ENCODE measurements at regions not wholly inside any gene's neighbourhood (a gene's known extent, or its start where the extent isn't known, plus 50 kb on each side); places are given as distances from the start of the nearest gene placed in this dataset.
A peak's percentile ranks its signal among the peaks of the same experiment; 100 is the strongest.
"Not testable (repeated sequence)": the region's sequence is repeated elsewhere in the genome, so short reads cannot be mapped to it uniquely, and the experiment has no call there.

- H3K36me3 Mint-ChIP-seq; H3K4me3 Mint-ChIP-seq; H3K27ac Mint-ChIP-seq; H3K4me1 Mint-ChIP-seq; ATAC-seq (ENCODE audit: low read depth in 2 of 2); H3K9me3 Mint-ChIP-seq; DNase-seq: not testable (repeated sequence)
- H3K27me3 Mint-ChIP-seq = peaks cover 8 to 26% (median 9%) of the 10 kb centered on the region in 3 donors
Measured at GRCh38 chr4:114447963-114448516, 150.6 kb upstream of the UGT8 start.

GRCh38 chr4:114458728-114459127 lies 139.9 kb upstream of the UGT8 start:
- no peak overlapping the region for H3K27ac Mint-ChIP-seq
- no peak overlapping the region for H3K4me3 Mint-ChIP-seq
- no peaks in the 10 kb centered on the region for H3K9me3 Mint-ChIP-seq
- DNase-seq (no peak), ATAC-seq (ENCODE audit: low read depth in 2 of 2) (no peak)
- H3K4me1 Mint-ChIP-seq = no peaks in the 10 kb centered on the region
- H3K27me3 Mint-ChIP-seq = peaks cover 1 to 14% (median 14%) of the 10 kb centered on the region in 3 donors
- H3K36me3 Mint-ChIP-seq = no peaks in the 10 kb centered on the region

GRCh38 chr4:114464726-114465272 lies 133.8 kb upstream of the UGT8 start:
- Mint-ChIP-seq H3K4me3 (no peak overlapping the region), H3K36me3 (no peaks in the 10 kb centered on the region), H3K9me3 (no peaks in the 10 kb centered on the region), H3K27me3 (peaks cover 18 to 24% (median 21%) of the 10 kb centered on the region in 3 donors), H3K27ac (peak overlapping the region in 1 of 6 donors; percentile 21), H3K4me1 (no peaks in the 10 kb centered on the region)
- no peak for DNase-seq
- ATAC-seq (ENCODE audit: low read depth in 2 of 2) = no peak

GRCh38 chr4:114465766-114466165 lies 132.8 kb upstream of the UGT8 start:
- no peak for ATAC-seq (ENCODE audit: low read depth in 2 of 2)
- Mint-ChIP-seq H3K36me3 (no peaks in the 10 kb centered on the region), H3K27ac (no peak overlapping the region), H3K27me3 (peaks cover 14 to 20% (median 18%) of the 10 kb centered on the region in 3 donors), H3K4me1 (no peaks in the 10 kb centered on the region), H3K4me3 (no peak overlapping the region), H3K9me3 (no peaks in the 10 kb centered on the region)
- DNase-seq = no peak

GRCh38 chr4:114466299-114466698 lies 132.3 kb upstream of the UGT8 start:
- ATAC-seq (ENCODE audit: low read depth in 2 of 2) = no peak
- peaks cover 14 to 25% (median 18%) of the 10 kb centered on the region in 3 donors for H3K27me3 Mint-ChIP-seq
- no peak overlapping the region for H3K4me3 Mint-ChIP-seq

GRCh38 chr4:114472269-114473032 lies 126.2 kb upstream of the UGT8 start:
- ATAC-seq (ENCODE audit: low read depth in 2 of 2) = no peak

More at GRCh38 chr4:114466299-114466698, 132.3 kb upstream of the UGT8 start:
- no peaks in the 10 kb centered on the region for H3K4me1 Mint-ChIP-seq
- no peaks in the 10 kb centered on the region for H3K36me3 Mint-ChIP-seq
- DNase-seq = no peak
- no peaks in the 10 kb centered on the region for H3K9me3 Mint-ChIP-seq
- no peak overlapping the region for H3K27ac Mint-ChIP-seq

DNA sequence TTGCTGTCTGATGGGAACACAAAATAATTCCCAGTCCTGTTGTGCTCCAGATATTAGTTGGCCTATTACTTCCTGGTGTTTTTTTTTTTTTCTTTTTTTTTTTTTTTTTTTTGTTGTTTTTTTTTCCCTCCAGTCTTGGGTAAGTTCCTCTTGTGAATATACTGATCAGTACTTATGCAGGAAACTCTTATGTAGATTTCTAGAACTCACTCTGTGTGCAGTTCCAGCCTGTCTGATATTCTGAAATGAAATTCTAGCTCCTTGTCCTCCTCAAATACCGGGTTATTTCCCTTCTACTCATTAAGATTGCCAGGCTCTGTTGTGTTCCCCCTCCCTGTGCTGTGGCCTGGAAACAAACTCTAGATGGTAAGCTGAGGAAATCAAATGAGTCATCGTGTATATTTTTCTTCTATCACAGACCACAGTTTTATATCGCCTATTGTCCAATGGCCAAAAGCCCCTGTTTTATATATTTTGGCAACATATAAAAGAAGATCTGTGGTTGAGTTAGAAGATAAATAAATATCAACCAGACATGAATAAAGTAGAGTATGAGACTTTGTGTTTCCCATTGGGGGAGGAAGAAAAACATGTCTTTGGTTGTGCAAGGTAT lies 124.3 kb upstream of the UGT8 start:
- no peak overlapping the region for H3K27ac Mint-ChIP-seq
- DNase-seq = no peak
- no peak overlapping the region for H3K4me3 Mint-ChIP-seq
- peaks cover 7 to 18% (median 9%) of the 10 kb centered on the region in 3 donors for H3K27me3 Mint-ChIP-seq
- H3K36me3 Mint-ChIP-seq = no peaks in the 10 kb centered on the region
- no peaks in the 10 kb centered on the region for H3K4me1 Mint-ChIP-seq
- no peak for ATAC-seq (ENCODE audit: low read depth in 2 of 2)
- H3K9me3 Mint-ChIP-seq = peaks cover 0 to 2% (median 0%) of the 10 kb centered on the region in 7 donors

More at GRCh38 chr4:114472269-114473032, 126.2 kb upstream of the UGT8 start:
- Mint-ChIP-seq H3K4me1 (no peaks in the 10 kb centered on the region), H3K9me3 (peaks cover 0 to 2% (median 0%) of the 10 kb centered on the region in 7 donors), H3K27ac (peak overlapping the region in 1 of 6 donors; percentile 72), H3K4me3 (no peak overlapping the region), H3K36me3 (no peaks in the 10 kb centered on the region), H3K27me3 (peaks cover 0 to 16% (median 4%) of the 10 kb centered on the region in 3 donors)
- no peak for DNase-seq

GRCh38 chr4:114476310-114476709 lies 122.3 kb upstream of the UGT8 start:
- Mint-ChIP-seq H3K4me3 (no peak overlapping the region), H3K27ac (no peak overlapping the region), H3K9me3 (peaks cover 0 to 2% (median 0%) of the 10 kb centered on the region in 7 donors), H3K27me3 (peaks cover 14 to 18% (median 16%) of the 10 kb centered on the region in 3 donors), H3K4me1 (no peaks in the 10 kb centered on the region), H3K36me3 (no peaks in the 10 kb centered on the region)
- no peak for DNase-seq
- ATAC-seq (ENCODE audit: low read depth in 2 of 2) = no peak

- Mint-ChIP-seq H3K27me3 (peaks cover 13 to 18% (median 16%) of the 10 kb centered on the region in 3 donors), H3K4me1 (no peaks in the 10 kb centered on the region), H3K36me3 (no peaks in the 10 kb centered on the region), H3K4me3 (no peak overlapping the region), H3K9me3 (no peaks in the 10 kb centered on the region), H3K27ac (peak overlapping the region in 1 of 6 donors; percentile 5)
- DNase-seq = no peak
- ATAC-seq (ENCODE audit: low read depth in 2 of 2) = no peak
Measured at GRCh38 chr4:114479595-114479994, 119.0 kb upstream of the UGT8 start.

- no peaks in the 10 kb centered on the region for H3K36me3 Mint-ChIP-seq
Measured at GRCh38 chr4:114481856-114482255, 116.8 kb upstream of the UGT8 start.

DNA sequence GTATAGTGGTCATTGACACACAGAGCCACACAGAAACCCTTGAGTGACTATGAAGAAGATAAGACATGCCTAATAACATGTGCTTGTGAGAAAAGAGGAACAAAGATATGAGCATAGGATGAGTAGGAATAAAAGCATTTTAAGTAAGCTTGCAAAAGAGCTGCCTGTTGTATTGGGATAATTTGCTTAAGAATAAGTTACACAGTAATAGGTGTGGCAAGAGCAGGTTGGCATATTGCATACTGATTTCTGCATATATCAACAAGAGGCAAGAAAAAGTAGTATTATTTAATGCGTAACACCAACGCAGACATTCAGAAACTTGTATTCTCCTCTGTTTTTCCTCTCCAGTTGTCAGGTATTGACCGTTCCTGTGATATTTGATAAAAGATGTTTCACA lies 111.5 kb upstream of the UGT8 start:
- no peaks in the 10 kb centered on the region for H3K9me3 Mint-ChIP-seq
- DNase-seq (no peak), ATAC-seq (ENCODE audit: low read depth in 2 of 2) (no peak)
- H3K36me3 Mint-ChIP-seq = no peaks in the 10 kb centered on the region
- H3K27me3 Mint-ChIP-seq = peaks cover 0 to 6% (median 0%) of the 10 kb centered on the region in 3 donors
- no peak overlapping the region for H3K27ac Mint-ChIP-seq
- H3K4me3 Mint-ChIP-seq = no peak overlapping the region
- no peaks in the 10 kb centered on the region for H3K4me1 Mint-ChIP-seq

More at GRCh38 chr4:114481856-114482255, 116.8 kb upstream of the UGT8 start:
- H3K4me3 Mint-ChIP-seq = no peak overlapping the region
- no peak overlapping the region for H3K27ac Mint-ChIP-seq
- peaks cover 13 to 16% (median 16%) of the 10 kb centered on the region in 3 donors for H3K27me3 Mint-ChIP-seq
- no peaks in the 10 kb centered on the region for H3K9me3 Mint-ChIP-seq
- DNase-seq (no peak), ATAC-seq (ENCODE audit: low read depth in 2 of 2) (no peak)
- no peaks in the 10 kb centered on the region for H3K4me1 Mint-ChIP-seq

DNA sequence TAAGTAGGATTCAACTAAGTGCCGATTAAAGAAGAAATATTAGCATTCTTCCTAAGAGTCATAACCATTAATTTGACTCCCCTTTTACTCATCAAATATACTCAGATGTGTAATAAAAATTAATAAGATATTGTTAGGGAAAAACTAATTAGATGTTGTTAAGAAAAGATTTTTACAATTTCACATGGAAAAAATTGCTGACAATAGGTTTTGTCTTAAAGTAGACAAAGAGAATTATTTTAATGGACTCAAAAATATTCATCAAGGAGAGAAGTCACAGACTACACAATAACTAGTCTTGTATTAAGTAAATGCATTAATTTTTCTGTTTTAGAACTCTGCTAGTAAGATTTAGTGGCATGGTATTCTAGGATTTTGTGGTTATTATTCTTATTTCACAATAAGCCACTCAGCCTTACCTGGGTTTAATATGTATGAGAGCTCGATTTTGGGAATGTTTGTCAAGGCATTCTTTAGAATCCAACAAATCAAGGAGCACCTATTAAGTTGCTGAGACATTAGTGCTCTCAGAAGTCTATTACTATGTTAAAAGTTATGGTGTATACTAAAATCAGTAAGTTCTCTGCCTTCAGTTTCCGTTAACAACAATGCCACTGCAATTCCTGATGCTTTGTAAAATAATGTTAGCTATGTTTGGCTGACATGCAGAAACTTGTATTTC lies 110.2 kb upstream of the UGT8 start:
- no peaks in the 10 kb centered on the region for H3K4me1 Mint-ChIP-seq
- DNase-seq = no peak
- no peak overlapping the region for H3K4me3 Mint-ChIP-seq
- H3K36me3 Mint-ChIP-seq = no peaks in the 10 kb centered on the region
- peaks cover 0 to 11% (median 0%) of the 10 kb centered on the region in 3 donors for H3K27me3 Mint-ChIP-seq
- no peak for ATAC-seq (ENCODE audit: low read depth in 2 of 2)
- peaks cover 0 to 2% (median 0%) of the 10 kb centered on the region in 7 donors for H3K9me3 Mint-ChIP-seq
- no peak overlapping the region for H3K27ac Mint-ChIP-seq

GRCh38 chr4:114494246-114494803 lies 104.3 kb upstream of the UGT8 start:
- DNase-seq = no peak
- ATAC-seq (ENCODE audit: low read depth in 2 of 2) = no peak

More at GRCh38 chr4:114494246-114494803, 104.3 kb upstream of the UGT8 start:
- no peaks in the 10 kb centered on the region for H3K36me3 Mint-ChIP-seq
- H3K27me3 Mint-ChIP-seq = peaks cover 0 to 18% (median 0%) of the 10 kb centered on the region in 3 donors
- peaks cover 0 to 2% (median 0%) of the 10 kb centered on the region in 7 donors for H3K9me3 Mint-ChIP-seq
- H3K27ac Mint-ChIP-seq = no peak overlapping the region
- H3K4me1 Mint-ChIP-seq = peaks cover 0 to 8% (median 4%) of the 10 kb centered on the region in 3 donors
- no peak overlapping the region for H3K4me3 Mint-ChIP-seq
